PC-3 (cell line): ENCODE measurements at regions not wholly inside any gene's neighbourhood (a gene's known extent, or its start where the extent isn't known, plus 50 kb on each side); places are given as distances from the start of the nearest gene placed in this dataset.

Experiments used
- ATAC-seq: fragments of 200-7000 bp; cut with Tn5 transposase; 2 replicates; pipeline ENCODE4 v1.9.1; 2020; ENCODE audit warnings: mild to moderate bottlenecking, moderate library complexity
- BruUV-seq: library from RNA; stranded (reverse); fragments of 400-500 nt; replicated peaks from 2 replicates; lab custom pipeline; 2021; lab: Mats Ljungman, UMichigan
- CTCF ChIA-PET: fragments of 300-600 bp; sonication (Branson Sonifier 250); formaldehyde crosslinking; loops from one replicate; lab custom pipeline; 2022; ENCODE audit warnings: antibody characterized with exemption; lab: Charles Lee
- POLR2A ChIA-PET: fragments of 300-600 bp; sonication (Branson Sonifier 250); formaldehyde crosslinking; loops from one replicate; lab custom pipeline; 2022; ENCODE audit warnings: antibody characterized with exemption; ENCODE audit not compliant: unreplicated experiment; lab: Charles Lee
- DNase-seq: peaks from one replicate; pipeline ENCODE4 v3.0.0-alpha.2; 2015
- H2AFZ ChIP-seq: fragments of 300-600 bp; sonication (generic); 2 replicates; pipeline ENCODE4 v1.6.0; 2016; ENCODE audit warnings: antibody characterized with exemption, low read length
- H3F3A ChIP-seq: fragments of 300-600 bp; sonication (generic); one replicate; pipeline ENCODE4 v1.6.0; 2017; ENCODE audit warnings: antibody characterized with exemption, low read length, control low read depth, mild to moderate bottlenecking; ENCODE audit not compliant: unreplicated experiment
- H3K27ac ChIP-seq: fragments of 300-600 bp; sonication (generic); 2 replicates; pipeline ENCODE4 v1.5.1; 2016; ENCODE audit warnings: mild to moderate bottlenecking, low read length
- H3K27me3 ChIP-seq: fragments of 300-600 bp; sonication (generic); 2 replicates; pipeline ENCODE4 v1.6.1; 2016; ENCODE audit warnings: low read length, mixed read lengths
- H3K36me3 ChIP-seq: fragments of 300-600 bp; sonication (generic); 2 replicates; pipeline ENCODE4 v1.6.1; 2016; ENCODE audit warnings: low read depth, mixed run types, low read length, mixed read lengths
- H3K4me1 ChIP-seq: fragments of 300-600 bp; sonication (generic); 2 replicates; pipeline ENCODE4 v1.5.1; 2016; ENCODE audit warnings: low read length; ENCODE audit not compliant: insufficient read depth
- H3K4me2 ChIP-seq: fragments of 300-600 bp; sonication (generic); 2 replicates; pipeline ENCODE4 v1.6.0; 2016; ENCODE audit warnings: low read length
- H3K4me3 ChIP-seq: fragments of 300-600 bp; sonication (generic); 2 replicates; pipeline ENCODE4 v1.5.1; 2016; ENCODE audit warnings: mild to moderate bottlenecking, low read length, mixed read lengths
- H3K79me2 ChIP-seq: fragments of 300-600 bp; sonication (generic); 2 replicates; pipeline ENCODE4 v1.6.1; 2017; ENCODE audit warnings: low read length, mixed read lengths
- H3K9ac ChIP-seq: fragments of 300-600 bp; sonication (generic); 2 replicates; pipeline ENCODE4 v1.6.0; 2016; ENCODE audit warnings: mild to moderate bottlenecking, low read length
- H3K9me2 ChIP-seq: fragments of 300-600 bp; sonication (generic); replicated peaks from 2 replicates; pipeline ENCODE4 v1.6.1; 2016; ENCODE audit warnings: mixed run types, low read length, mixed read lengths
- H3K9me3 ChIP-seq: fragments of 300-600 bp; sonication (generic); 2 replicates; pipeline ENCODE4 v1.6.1; 2016; ENCODE audit warnings: low read length, mixed read lengths
- H4K20me1 ChIP-seq: fragments of 300-600 bp; sonication (generic); 2 replicates; pipeline ENCODE4 v1.6.1; 2016; ENCODE audit warnings: low read length, mixed read lengths
- EZH2 ChIP-seq: fragments of 300-600 bp; sonication (generic); IDR thresholded peaks from one replicate; pipeline ENCODE4 v1.6.1; 2017; ENCODE audit warnings: antibody characterized with exemption, mild to moderate bottlenecking, low read length; ENCODE audit not compliant: unreplicated experiment
- EZH2phosphoT487 ChIP-seq: fragments of 300-600 bp; sonication (generic); IDR thresholded peaks from 2 replicates; pipeline ENCODE4 v1.6.1; 2018; ENCODE audit warnings: mild to moderate bottlenecking, antibody characterized with exemption, low read length, borderline replicate concordance
- intact Hi-C: fragments of 100-400 bp; cut with micrococcal nuclease; formaldehyde crosslinking; loops from 2 replicates; pipeline ENCODE4 v1.9.0; 2023
- TF ChIP-seq, protein P1 (sequence below): fragments of 300-600 bp; sonication (generic); conservative IDR thresholded peaks from 2 replicates; pipeline ENCODE4 v1.5.1; 2017; ENCODE audit warnings: antibody characterized with exemption, low read depth, mild to moderate bottlenecking, low read length

DNA sequence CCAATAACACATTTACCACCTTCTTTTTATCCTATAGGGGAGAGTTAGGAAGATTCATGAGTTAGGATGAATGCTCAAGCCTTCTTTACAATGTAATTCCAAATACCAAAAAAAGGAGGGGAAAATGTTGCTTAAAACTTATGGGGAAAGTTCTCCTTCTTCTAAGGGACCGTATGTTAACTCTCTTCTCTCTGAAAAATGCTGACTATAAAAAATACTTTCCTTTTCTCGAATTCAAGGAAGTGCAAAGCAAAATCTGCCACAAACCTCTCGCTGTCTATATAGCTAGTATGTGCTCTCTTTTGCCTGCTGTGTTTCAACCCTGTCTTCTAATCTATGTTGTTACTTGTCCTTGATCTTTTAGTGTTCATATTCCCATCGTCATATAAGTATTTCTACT, 768.6 kb upstream of the C9orf72 start:
- Histone ChIP-seq H3K36me3 (no peaks in the 10 kb centered on the region), H3K27ac (no peak overlapping the region), H4K20me1 (no peaks in the 10 kb centered on the region), H3K9me2 (no peaks in the 10 kb centered on the region), H3K4me2 (no peak overlapping the region), H2AFZ (no peak overlapping the region), H3K27me3 (no peaks in the 10 kb centered on the region), H3K9me3 (no peaks in the 10 kb centered on the region), H3K4me3 (no peak overlapping the region), H3K4me1 (no peaks in the 10 kb centered on the region), H3K79me2 (no peaks in the 10 kb centered on the region), H3K9ac (no peak overlapping the region), H3F3A (no peaks in the 10 kb centered on the region)
- no peak for TF ChIP-seq EZH2phosphoT487
- TF ChIP-seq, protein P1, sequence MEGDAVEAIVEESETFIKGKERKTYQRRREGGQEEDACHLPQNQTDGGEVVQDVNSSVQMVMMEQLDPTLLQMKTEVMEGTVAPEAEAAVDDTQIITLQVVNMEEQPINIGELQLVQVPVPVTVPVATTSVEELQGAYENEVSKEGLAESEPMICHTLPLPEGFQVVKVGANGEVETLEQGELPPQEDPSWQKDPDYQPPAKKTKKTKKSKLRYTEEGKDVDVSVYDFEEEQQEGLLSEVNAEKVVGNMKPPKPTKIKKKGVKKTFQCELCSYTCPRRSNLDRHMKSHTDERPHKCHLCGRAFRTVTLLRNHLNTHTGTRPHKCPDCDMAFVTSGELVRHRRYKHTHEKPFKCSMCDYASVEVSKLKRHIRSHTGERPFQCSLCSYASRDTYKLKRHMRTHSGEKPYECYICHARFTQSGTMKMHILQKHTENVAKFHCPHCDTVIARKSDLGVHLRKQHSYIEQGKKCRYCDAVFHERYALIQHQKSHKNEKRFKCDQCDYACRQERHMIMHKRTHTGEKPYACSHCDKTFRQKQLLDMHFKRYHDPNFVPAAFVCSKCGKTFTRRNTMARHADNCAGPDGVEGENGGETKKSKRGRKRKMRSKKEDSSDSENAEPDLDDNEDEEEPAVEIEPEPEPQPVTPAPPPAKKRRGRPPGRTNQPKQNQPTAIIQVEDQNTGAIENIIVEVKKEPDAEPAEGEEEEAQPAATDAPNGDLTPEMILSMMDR, result no peak
- no peak for TF ChIP-seq EZH2
- CTCF ChIA-PET, result no interaction called here
- intact Hi-C loops, result no loop called here
- BruUV-seq, result no TSS peak
- POLR2A ChIA-PET, result no interaction called here
- ATAC-seq (no peak), DNase-seq (no peak)

DNA sequence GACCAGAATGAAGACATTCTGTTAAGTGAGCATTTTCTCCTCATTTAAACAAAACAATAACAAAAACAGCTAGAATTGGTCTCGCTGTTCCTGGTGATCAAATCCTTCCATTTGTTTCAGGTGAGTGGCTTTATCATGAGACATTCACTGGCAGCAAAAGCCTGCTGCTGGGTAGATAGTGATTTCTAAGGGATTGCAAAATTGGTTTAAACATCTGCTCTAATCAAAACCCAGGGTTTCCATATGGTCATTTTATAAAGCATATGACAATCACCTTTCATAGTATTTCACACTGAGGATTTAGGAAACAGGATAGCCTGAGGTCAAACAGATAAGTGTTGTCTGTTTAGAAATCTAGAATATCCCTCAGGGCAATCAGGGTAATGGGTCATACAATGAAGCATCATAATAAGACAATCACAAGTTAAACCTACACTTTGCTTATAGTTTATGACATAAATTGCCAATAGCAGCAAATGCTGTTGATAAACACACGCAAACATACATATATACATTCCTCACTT, 769.6 kb upstream of the C9orf72 start:
- H3K9me3 ChIP-seq, result no peaks in the 10 kb centered on the region
- TF ChIP-seq, protein P1, result no peak
- TF ChIP-seq EZH2phosphoT487 (no peak), EZH2 (no peak)
- no peak overlapping the region for H3K4me2 ChIP-seq
- ChIA-PET POLR2A (interaction anchor here (0.6 kb wide), 1 partner anchor 61 kb away, joined by 6 read pairs; no protein-coding TSS in a partner anchor), CTCF (no interaction called here)
- H3K27me3 ChIP-seq, result no peaks in the 10 kb centered on the region
- H3K36me3 ChIP-seq, result no peaks in the 10 kb centered on the region
- ATAC-seq (no peak), DNase-seq (no peak)
- H3K9ac ChIP-seq, result no peak overlapping the region
- BruUV-seq, result no TSS peak
- no peaks in the 10 kb centered on the region for H3K9me2 ChIP-seq
- H3K27ac ChIP-seq, result no peak overlapping the region
- H4K20me1 ChIP-seq, result no peaks in the 10 kb centered on the region
- no peaks in the 10 kb centered on the region for H3K4me1 ChIP-seq
- intact Hi-C loops, result no loop called here
- no peaks in the 10 kb centered on the region for H3F3A ChIP-seq
- no peak overlapping the region for H2AFZ ChIP-seq
- no peaks in the 10 kb centered on the region for H3K79me2 ChIP-seq
- no peak overlapping the region for H3K4me3 ChIP-seq

DNA sequence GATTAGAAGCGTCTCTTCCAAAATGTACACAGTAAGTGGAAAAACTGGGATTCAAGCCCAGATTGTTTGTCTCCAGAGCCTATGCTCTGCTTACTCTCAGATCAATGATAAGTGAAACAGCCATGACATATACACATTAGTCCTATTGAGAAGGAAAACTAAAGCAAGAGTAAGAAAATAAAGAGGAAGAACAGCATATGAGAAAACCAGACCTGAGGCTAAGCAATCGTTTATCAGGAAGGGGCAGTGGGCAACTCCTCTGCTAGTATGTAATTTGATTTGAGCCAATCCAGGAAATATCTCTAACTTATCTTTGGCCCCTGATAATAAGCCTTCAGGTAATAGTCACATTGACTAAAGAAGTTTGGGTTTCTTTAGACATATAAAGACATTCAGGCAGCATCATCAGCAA, 789.9 kb upstream of the C9orf72 start:
- Histone ChIP-seq H4K20me1 (no peaks in the 10 kb centered on the region), H3K9ac (no peak overlapping the region), H2AFZ (no peak overlapping the region), H3K27me3 (no peaks in the 10 kb centered on the region), H3K9me3 (no peaks in the 10 kb centered on the region), H3K36me3 (no peaks in the 10 kb centered on the region), H3K9me2 (no peaks in the 10 kb centered on the region), H3K27ac (no peak overlapping the region), H3K4me2 (no peak overlapping the region), H3K79me2 (no peaks in the 10 kb centered on the region), H3F3A (no peaks in the 10 kb centered on the region), H3K4me1 (no peaks in the 10 kb centered on the region), H3K4me3 (no peak overlapping the region)
- POLR2A ChIA-PET, result no interaction called here
- ATAC-seq, result no peak
- CTCF ChIA-PET, result no interaction called here
- no TSS peak for BruUV-seq
- DNase-seq, result no peak
- intact Hi-C loops, result no loop called here
- TF ChIP-seq, protein P1, result no peak
- TF ChIP-seq EZH2phosphoT487 (no peak), EZH2 (no peak)
